Tibial artery (tissue), 4 donors: ENCODE measurements at regions not wholly inside any gene's neighbourhood (a gene's known extent, or its start where the extent isn't known, plus 50 kb on each side); places are given as distances from the start of the nearest gene placed in this dataset.

Experiments
- DNase-seq, 2 donors: peaks; one replicate each; pipeline ENCODE4 v3.0.0-alpha.2; 2019
- H3K27ac ChIP-seq, 2 donors: fragments of 200-600 bp; sonication (generic) in 1 of 2; 1 replicate in 1 of 2; 2 replicates in 1 of 2; pipeline ENCODE4 v1.5.1; 2018 to 2019; ENCODE audit warnings: mild to moderate bottlenecking in 1 of 2
- H3K27me3 ChIP-seq, 2 donors: fragments of 200-600 bp; sonication (generic) in 1 of 2; one replicate each; pipeline versions ENCODE4 v1.5.1 to v1.6.0; 2016 to 2019
- H3K36me3 ChIP-seq, 3 donors: fragments of 200-600 bp; sonication (generic) in 2 of 3; one replicate each; pipeline ENCODE4 v1.5.1; 2016 to 2019; ENCODE audit warnings: mild to moderate bottlenecking in 2 of 3
- H3K4me1 ChIP-seq, 4 donors: fragments of 200-600 bp; sonication (generic) in 2 of 4; 1 replicate in 3 of 4; 2 replicates in 1 of 4; pipeline ENCODE4 v1.5.1; 2016 to 2019
- H3K4me3 ChIP-seq, 2 donors: fragments of 200-600 bp; sonication (generic) in 1 of 2; 1 replicate in 1 of 2; 2 replicates in 1 of 2; pipeline ENCODE4 v1.5.1; 2018 to 2019; ENCODE audit warnings: mild to moderate bottlenecking in 2 of 2
- H3K9me3 ChIP-seq, 3 donors: fragments of 200-600 bp; sonication (generic) in 1 of 3; one replicate each; pipeline ENCODE4 v1.5.1; 2016 to 2019
- intact Hi-C: fragments of 100-400 bp; cut with DNase I; formaldehyde crosslinking; loops from one replicate; pipeline ENCODE4 v1.15.0; 2023; ENCODE audit warnings: low total_unique reads
- TF ChIP-seq, protein P1 (sequence below), 2 experiments: fragments of 200-600 bp in 1 of 2; fragments of 450-650 bp in 1 of 2; IDR thresholded peaks; one replicate each; pipeline ENCODE4 v1.5.1; 2017 to 2019; ENCODE audit warnings: antibody characterized with exemption in 2 of 2, mild to moderate bottlenecking in 1 of 2, moderate library complexity in 1 of 2

DNA sequence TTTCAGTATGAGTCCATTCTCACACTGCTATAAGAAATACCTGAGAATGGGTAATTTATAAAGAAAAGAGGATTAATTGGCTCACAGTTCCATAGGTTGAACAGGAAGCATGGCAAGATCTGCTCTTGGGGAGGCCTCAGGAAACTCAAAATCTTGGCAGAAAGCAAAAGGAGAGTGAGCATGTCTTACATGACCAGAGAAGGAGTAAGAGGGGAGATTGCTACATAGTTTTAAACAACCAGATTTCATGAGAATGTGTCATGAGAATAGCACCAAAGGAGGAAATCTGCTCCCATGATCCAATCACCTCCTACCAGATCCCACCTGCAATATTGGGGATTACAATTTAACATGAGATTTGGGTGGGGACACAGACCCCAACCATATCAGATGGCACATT is 672.4 kb downstream of the HTR1B start:
- Histone ChIP-seq H3K27ac (no peak overlapping the region), H3K36me3 (no peaks in the 10 kb centered on the region), H3K4me3 (no peak overlapping the region), H3K4me1 (no peaks in the 10 kb centered on the region), H3K9me3 (no peaks in the 10 kb centered on the region), H3K27me3 (no peaks in the 10 kb centered on the region)
- TF ChIP-seq, protein P1, sequence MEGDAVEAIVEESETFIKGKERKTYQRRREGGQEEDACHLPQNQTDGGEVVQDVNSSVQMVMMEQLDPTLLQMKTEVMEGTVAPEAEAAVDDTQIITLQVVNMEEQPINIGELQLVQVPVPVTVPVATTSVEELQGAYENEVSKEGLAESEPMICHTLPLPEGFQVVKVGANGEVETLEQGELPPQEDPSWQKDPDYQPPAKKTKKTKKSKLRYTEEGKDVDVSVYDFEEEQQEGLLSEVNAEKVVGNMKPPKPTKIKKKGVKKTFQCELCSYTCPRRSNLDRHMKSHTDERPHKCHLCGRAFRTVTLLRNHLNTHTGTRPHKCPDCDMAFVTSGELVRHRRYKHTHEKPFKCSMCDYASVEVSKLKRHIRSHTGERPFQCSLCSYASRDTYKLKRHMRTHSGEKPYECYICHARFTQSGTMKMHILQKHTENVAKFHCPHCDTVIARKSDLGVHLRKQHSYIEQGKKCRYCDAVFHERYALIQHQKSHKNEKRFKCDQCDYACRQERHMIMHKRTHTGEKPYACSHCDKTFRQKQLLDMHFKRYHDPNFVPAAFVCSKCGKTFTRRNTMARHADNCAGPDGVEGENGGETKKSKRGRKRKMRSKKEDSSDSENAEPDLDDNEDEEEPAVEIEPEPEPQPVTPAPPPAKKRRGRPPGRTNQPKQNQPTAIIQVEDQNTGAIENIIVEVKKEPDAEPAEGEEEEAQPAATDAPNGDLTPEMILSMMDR (IDR thresholded peaks at IDR 0.05): no peak
- no peak for DNase-seq
- intact Hi-C loops: no loop called here

DNA sequence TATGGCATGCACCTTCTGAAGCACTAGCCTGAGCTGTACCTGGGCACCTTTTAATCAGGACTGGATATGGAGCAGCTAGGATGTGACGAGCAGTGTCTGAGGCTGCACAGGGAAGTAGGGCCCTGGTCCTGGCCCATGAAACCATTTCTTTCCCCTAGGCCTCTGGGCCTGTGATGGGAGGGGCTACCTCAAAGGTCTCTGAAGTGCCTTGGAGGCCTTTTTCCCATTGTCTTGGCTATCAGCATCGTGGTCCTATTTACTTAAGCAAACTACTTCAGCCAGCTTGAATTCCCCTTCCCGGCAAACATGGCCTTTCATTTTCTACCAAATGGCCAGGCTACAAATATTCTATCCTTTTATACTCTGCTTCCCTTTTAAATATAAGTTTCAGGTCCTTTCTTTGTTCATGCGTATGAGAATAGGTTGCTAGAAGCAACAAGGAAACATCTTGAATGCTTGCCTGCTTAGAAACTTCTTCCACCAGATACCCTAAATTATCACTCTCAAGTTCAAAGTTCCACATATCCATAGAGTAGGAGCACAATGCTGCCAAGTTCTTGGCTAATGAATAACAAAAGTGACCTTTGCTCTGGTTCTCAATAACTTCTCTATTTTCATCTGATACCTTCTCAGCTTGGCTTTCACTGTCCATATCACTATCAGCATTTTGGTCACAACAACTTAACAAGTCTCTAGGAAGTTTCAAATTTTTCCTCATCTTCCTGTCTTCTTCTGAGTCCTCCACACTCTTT is 673.1 kb downstream of the HTR1B start:
- no peaks in the 10 kb centered on the region for H3K9me3 ChIP-seq
- no peak overlapping the region for H3K27ac ChIP-seq

GRCh38 chr6:76789580-76789979 is 673.7 kb downstream of the HTR1B start:
- no peaks in the 10 kb centered on the region for H3K4me1 ChIP-seq
- intact Hi-C loops: no loop called here
- no peak overlapping the region for H3K27ac ChIP-seq
- TF ChIP-seq, protein P1 (IDR thresholded peaks at IDR 0.05): no peak
- no peak overlapping the region for H3K4me3 ChIP-seq
- H3K9me3 ChIP-seq: no peaks in the 10 kb centered on the region
- no peaks in the 10 kb centered on the region for H3K27me3 ChIP-seq
- H3K36me3 ChIP-seq: no peaks in the 10 kb centered on the region
- DNase-seq: no peak

More for the DNA sequence above, 673.1 kb downstream of the HTR1B start:
- TF ChIP-seq, protein P1 (IDR thresholded peaks at IDR 0.05): no peak
- Histone ChIP-seq H3K36me3 (no peaks in the 10 kb centered on the region), H3K4me1 (no peaks in the 10 kb centered on the region), H3K27me3 (no peaks in the 10 kb centered on the region), H3K4me3 (no peak overlapping the region)
- intact Hi-C loops: no loop called here
- no peak for DNase-seq

DNA sequence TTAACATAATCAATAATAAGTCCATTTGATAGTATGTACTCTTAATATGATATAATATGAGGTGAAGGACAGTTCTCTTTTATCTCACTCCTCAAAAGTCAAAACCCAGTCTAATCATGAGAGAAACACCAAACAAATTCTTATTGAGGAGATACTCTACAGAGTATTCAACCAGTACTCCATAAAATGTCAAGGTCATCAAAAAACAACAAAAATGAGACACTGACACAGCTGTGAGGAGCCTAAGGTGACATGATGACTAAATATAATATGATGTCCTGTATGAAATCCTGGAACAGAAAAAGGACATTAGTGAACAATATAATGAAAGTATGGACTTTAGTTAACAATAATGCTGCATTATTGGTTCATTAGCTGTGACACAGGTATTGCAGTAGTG is 675.1 kb downstream of the HTR1B start:
- H3K27ac ChIP-seq: no peak overlapping the region
- no peaks in the 10 kb centered on the region for H3K36me3 ChIP-seq
- H3K27me3 ChIP-seq: no peaks in the 10 kb centered on the region
- no peaks in the 10 kb centered on the region for H3K4me1 ChIP-seq
- TF ChIP-seq, protein P1 (IDR thresholded peaks at IDR 0.05): no peak
- no peak for DNase-seq
- no peak overlapping the region for H3K4me3 ChIP-seq
- H3K9me3 ChIP-seq: no peaks in the 10 kb centered on the region
- intact Hi-C loops: no loop called here

- DNase-seq: no peak
- TF ChIP-seq, protein P1 (IDR thresholded peaks at IDR 0.05): no peak
- no peaks in the 10 kb centered on the region for H3K9me3 ChIP-seq
- H3K27me3 ChIP-seq: no peaks in the 10 kb centered on the region
- H3K4me1 ChIP-seq: peaks cover 0 to 11% (median 2%) of the 10 kb centered on the region in 4 donors
- no peaks in the 10 kb centered on the region for H3K36me3 ChIP-seq
- no peak overlapping the region for H3K27ac ChIP-seq
- no peak overlapping the region for H3K4me3 ChIP-seq
- intact Hi-C loops: no loop called here
Observed at GRCh38 chr6:76779068-76779467, 684.2 kb downstream of the HTR1B start.
